MV-4-11 (cell line): ENCODE measurements at regions not wholly inside any gene's neighbourhood (a gene's known extent, or its start where the extent isn't known, plus 50 kb on each side); places are given as distances from the start of the nearest gene placed in this dataset.

Experiments used
- DNase-seq: peaks from one replicate; lab custom pipeline; 2025; lab: John Stamatoyannopoulos, UW

GRCh38 chr18:78566720-78567119, 412.9 kb upstream of the SALL3 start:
- no peak for DNase-seq

DNA sequence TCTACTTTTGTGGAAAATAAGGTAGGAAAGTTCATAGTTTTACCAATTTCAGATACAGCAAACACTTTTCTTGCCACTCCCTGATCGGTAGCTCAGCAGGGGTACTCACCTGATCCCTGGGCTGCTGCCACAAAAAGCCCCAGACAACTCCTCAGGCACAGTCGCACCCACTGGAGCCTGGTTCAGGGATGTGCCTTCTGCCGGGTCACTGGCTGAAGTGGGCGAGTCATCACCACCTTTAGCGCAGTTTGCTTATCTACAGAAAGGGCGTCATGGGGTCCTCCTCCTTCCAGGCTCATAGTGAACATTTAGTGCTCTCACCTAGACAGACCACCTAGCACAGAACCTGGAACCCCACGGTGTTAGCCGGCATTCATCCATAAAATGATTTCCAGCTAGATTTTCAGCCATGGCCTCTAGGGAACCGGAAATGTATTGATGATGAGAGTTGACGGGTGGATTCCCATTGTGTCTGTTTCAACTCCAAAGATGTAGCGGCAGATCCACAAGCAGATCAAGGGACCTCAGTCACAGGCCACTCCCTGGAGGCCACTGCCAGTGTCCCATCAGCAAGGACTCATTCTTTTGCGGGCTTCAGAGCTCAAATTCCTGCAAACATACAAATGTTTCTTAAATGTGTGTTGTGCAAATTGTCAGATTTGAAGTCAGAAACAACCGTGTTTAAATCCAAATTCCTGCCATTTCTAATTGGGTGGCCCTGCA, 408.4 kb upstream of the SALL3 start:
- no peak for DNase-seq

GRCh38 chr18:78571831-78572347, 407.7 kb upstream of the SALL3 start:
- DNase-seq, result no peak

- DNase-seq, result no peak
These were observed 405.8 kb upstream of the SALL3 start for GRCh38 chr18:78573773-78574172.

GRCh38 chr18:78576967-78577366, 402.7 kb upstream of the SALL3 start:
- no peak for DNase-seq

DNA sequence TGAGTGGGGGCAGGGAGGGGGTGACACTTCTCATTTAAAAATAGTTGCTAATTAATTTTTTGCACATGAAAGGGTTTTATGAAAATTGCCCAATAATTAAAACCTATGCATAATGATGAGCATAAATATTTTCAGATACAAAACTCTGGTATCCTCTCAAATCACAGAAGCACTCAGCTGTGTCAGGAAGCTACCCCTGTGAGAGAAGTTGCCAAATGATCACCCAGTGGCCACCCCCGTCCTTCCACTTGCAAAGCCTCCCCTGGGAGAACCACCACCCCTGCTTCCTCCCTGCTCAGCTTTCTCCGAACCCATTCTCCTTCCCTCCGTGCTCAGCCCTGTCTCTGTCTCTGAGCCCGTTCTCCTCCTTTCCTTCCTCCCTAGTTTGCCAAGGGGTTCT, 400.2 kb upstream of the SALL3 start:
- no peak for DNase-seq

GRCh38 chr18:78579854-78580577, 399.6 kb upstream of the SALL3 start:
- no peak for DNase-seq

- DNase-seq, result no peak
These were observed 398.7 kb upstream of the SALL3 start for GRCh38 chr18:78580835-78581339.

- no peak for DNase-seq
These were observed 397.4 kb upstream of the SALL3 start for GRCh38 chr18:78582181-78582709.

- DNase-seq, result no peak
These were observed 396.5 kb upstream of the SALL3 start for GRCh38 chr18:78582898-78583738.

DNA sequence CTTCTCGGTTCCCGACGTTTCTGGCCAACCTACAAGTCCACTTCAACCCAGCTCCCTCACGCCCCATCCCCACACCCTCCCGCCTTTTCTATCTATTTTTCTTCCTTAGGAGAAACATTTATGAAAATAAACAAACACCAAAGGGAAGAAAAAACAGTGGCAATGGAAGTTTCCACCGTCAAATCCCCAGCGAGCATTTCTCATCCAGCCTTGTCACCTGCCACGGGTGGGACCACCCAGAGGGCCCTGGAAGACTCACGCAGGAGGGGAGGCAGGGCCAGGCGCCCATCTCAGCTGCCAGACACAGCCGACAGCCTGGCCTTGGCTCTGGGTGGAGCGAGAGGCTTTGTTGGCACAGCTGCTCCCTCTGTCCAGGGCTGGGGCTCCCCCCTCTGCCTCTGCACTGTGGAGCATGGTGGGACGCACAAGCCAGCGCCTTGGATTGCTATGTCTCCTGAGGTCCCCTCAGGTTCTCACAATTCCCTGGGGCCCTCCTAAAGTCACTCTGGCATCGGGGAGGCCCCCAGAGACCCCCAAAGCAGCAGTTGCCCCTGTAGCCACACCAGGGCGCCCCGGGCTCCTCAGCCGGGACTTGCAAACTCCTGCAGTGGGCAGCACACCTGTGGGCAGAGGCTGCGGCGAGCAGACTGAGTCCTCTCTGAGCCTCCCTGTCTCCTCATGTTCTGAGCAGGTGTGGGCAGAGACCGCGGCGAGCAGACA, 395.7 kb upstream of the SALL3 start:
- DNase-seq, result no peak

DNA sequence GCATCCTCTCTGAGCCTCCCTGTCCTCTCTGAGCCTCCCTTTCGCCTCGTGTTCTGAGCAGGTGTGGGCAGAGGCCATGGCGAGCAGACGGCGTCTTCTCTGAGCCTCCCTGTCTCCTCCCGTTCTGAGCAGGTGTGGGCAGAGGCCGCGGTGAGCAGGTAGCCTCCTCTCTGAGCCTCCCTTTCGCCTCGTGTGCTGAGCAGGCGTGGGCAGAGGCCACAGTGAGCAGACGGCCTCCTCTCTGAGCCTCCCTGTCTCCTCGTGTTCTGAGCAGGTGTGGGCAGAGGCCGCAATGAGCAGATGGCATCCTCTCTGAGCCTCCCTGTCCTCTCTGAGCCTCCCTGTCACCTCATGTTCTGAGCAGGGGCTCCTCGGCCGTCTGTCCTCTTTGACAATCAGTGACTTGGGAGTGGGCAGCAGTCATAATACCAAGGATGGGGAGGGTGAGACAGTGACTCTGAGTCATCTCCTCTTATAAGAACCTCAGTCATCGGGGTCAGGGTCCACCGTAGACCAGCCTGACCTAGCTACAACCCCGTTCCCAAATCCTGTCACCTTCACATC, 395.1 kb upstream of the SALL3 start:
- no peak for DNase-seq

- DNase-seq, result no peak
These were observed 393.0 kb upstream of the SALL3 start for GRCh38 chr18:78586586-78586985.

DNA sequence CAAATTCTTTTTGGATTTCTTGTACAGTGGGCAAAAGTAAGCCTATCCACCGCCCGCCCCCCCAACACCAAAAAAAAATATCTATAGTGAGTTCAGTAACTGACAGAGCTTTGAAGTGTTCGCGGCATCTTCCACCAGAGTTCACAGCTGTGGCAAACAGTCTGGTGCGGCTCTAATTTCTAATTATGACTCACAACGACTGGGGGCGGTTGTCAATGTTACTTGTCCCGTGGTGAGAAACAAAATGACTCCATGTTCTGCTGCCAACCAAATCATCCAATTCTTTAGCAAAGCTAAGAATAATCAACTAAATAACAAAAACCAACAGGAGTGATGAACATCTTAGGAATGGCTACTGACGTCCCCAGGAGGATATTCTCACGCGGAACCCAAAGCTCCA, 392.5 kb upstream of the SALL3 start:
- DNase-seq, result no peak

- no peak for DNase-seq
These were observed 391.7 kb upstream of the SALL3 start for GRCh38 chr18:78587626-78588600.

DNA sequence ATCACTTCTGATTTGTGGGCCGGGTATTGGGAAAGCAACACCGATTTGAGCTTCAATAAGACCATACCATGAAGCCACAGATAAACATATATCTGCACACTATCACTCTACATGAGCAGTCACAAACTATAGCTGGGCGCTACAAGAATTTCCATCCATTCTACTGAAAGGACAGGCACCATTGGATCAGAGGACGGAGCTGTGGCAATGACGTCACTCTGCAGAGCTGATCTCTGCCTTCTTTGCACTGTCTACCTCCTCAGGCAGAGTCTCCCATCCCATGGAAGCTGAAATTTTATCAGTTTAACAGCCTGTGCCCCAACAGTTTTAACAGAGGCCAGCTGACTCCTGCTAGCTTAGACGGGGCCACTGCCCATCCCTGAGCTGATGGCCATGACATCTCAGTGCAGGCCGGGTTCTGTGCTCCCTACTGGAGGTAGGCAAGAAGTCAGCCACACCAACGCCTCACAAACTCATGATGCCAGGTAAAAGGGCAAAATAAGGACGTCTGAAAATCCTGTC, 389.6 kb upstream of the SALL3 start:
- DNase-seq, result no peak

DNA sequence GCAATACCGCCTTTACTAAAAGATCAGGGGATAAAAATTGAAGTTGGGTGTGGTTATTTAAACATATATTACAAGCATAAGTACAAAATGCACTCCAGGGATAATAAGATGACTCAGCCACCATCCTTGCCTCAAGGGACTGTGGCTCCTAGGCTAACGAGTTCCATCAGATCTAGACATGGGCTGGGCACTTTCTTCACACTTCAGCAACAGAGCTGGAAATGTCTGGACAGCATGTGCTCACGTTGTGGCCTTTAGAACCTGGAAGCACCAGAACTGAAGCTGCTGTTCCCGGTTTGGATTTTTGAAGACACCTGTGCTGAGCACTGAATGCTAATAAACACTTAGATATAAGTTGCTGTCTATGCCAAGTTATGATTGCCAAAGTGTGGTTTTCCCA, 384.2 kb upstream of the SALL3 start:
- DNase-seq, result no peak

DNA sequence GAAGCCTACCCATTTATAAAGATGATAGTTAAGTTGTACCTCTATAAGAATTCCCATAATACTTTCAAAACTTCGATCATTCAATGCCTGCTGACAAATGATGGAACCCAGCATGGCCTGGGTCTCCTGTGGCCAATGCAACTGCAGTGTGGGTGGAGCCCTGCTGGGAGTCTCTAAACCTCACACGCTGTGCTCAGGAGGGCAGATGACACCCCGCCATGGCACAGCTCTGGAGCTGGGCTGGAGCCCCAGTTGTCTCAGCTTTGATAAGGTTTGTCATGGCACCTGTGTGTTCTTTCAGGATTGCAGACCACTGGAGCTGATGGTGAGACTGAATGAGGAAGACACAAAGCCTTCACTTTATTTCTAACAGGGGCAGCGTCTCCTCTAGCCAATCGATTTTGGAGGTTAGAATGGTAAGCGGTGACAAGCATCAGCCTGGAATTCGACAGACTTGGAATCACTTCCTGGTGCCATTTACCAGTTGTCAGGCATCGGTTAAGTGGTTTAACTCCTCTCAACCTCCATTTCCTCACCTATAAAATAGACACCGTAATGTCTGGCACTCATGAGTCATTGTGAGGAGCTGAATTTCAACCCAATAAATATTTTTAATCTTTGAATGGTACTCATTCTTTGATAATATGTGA, 383.6 kb upstream of the SALL3 start:
- DNase-seq, result no peak

DNA sequence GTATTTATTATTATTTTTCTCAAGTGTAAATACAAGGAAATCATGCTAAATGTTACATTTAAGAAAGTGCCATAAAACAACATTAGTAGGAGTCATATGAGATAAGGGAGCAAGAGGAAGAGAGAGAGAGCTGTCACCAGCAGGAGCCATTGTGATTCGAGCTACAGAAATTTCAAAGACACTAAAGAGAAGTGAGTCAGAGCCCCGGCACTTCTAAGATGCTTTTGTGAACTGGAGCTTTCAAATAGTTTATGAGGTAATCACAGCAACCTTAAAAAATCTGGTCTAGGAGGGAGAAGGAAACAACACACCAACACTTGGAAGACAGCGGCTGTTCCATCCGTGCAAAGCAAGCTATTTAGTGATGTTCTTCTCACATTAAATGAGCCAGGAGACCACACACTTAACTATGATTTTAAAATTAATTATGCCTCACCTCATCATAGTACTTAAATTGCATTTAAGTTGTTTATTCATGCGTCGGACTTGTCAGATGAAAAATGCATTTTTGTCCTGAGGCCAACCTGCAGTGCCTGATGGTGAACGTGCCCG, 382.7 kb upstream of the SALL3 start:
- no peak for DNase-seq
